ENCODE measurements at regions not wholly inside any gene's neighbourhood (a gene's known extent, or its start where the extent isn't known, plus 50 kb on each side); places are given as distances from the start of the nearest gene placed in this dataset.

DNA sequence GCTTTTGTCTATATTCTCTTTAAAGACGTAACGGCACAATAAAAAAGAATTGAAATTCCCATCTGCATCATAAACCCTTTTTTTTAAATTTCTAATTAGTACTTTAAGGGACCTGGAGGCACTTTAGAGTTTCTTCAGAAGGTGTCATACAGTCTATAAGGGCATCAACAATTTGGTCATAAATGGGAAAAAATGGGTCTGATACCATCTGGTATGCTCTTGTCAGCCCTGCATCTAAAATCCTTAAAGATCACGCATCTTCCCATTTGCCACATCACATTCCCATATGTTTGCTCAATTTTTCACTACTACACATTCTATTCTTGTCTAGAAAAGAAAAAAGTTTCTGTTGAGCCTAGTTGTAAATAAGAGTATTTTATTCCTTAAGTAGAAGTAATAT is 53.8 kb downstream of the COX7C start:
- TF ChIP-seq, protein P1, sequence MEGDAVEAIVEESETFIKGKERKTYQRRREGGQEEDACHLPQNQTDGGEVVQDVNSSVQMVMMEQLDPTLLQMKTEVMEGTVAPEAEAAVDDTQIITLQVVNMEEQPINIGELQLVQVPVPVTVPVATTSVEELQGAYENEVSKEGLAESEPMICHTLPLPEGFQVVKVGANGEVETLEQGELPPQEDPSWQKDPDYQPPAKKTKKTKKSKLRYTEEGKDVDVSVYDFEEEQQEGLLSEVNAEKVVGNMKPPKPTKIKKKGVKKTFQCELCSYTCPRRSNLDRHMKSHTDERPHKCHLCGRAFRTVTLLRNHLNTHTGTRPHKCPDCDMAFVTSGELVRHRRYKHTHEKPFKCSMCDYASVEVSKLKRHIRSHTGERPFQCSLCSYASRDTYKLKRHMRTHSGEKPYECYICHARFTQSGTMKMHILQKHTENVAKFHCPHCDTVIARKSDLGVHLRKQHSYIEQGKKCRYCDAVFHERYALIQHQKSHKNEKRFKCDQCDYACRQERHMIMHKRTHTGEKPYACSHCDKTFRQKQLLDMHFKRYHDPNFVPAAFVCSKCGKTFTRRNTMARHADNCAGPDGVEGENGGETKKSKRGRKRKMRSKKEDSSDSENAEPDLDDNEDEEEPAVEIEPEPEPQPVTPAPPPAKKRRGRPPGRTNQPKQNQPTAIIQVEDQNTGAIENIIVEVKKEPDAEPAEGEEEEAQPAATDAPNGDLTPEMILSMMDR (conservative IDR thresholded peaks at IDR 0.05): no peak
- no peak for TF ChIP-seq ZFX (IDR thresholded peaks at IDR 0.05)
